A549 (cell line): ENCODE measurements at regions not wholly inside any gene's neighbourhood (a gene's known extent, or its start where the extent isn't known, plus 50 kb on each side); places are given as distances from the start of the nearest gene placed in this dataset.

Experiments
- MAFK ChIP-seq: fragments of 450-650 bp; IDR thresholded peaks from 2 replicates; pipeline ENCODE4 v1.6.1; 2014; ENCODE audit not compliant: partially characterized antibody
- POLR2A ChIP-seq: IDR thresholded peaks from 2 replicates; pipeline ENCODE4 v1.6.1; 2012; ENCODE audit warnings: mild to moderate bottlenecking, low read length
- TF ChIP-seq, protein P1 (sequence below): fragments of >200 bp; sonication (Bioruptor Twin); formaldehyde crosslinking; IDR thresholded peaks from 3 replicates; pipeline ENCODE4 v1.5.1; 2016

DNA sequence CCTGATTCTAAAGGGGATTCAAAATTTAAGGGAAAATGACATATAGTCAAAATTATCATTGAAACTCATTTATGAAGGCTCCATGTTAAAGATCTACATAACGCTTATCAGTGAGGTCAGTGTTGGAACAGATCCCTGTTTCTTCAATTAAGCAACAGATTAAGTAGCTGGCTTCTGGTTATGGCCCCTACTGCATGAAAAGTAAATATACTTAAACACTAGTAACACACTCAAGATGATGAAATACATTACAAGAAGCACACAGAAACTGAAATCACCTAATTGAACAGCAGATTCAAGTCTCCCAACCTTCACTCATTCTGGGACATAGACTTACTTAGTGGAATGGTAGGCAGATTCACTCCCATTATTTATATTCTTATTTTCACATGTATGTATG, 51.6 kb upstream of the SLC16A2 start:
- TF ChIP-seq, protein P1, sequence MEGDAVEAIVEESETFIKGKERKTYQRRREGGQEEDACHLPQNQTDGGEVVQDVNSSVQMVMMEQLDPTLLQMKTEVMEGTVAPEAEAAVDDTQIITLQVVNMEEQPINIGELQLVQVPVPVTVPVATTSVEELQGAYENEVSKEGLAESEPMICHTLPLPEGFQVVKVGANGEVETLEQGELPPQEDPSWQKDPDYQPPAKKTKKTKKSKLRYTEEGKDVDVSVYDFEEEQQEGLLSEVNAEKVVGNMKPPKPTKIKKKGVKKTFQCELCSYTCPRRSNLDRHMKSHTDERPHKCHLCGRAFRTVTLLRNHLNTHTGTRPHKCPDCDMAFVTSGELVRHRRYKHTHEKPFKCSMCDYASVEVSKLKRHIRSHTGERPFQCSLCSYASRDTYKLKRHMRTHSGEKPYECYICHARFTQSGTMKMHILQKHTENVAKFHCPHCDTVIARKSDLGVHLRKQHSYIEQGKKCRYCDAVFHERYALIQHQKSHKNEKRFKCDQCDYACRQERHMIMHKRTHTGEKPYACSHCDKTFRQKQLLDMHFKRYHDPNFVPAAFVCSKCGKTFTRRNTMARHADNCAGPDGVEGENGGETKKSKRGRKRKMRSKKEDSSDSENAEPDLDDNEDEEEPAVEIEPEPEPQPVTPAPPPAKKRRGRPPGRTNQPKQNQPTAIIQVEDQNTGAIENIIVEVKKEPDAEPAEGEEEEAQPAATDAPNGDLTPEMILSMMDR, result no peak
- TF ChIP-seq MAFK (no peak), POLR2A (no peak)
